ENCODE measurements at regions not wholly inside any gene's neighbourhood (a gene's known extent, or its start where the extent isn't known, plus 50 kb on each side); places are given as distances from the start of the nearest gene placed in this dataset.

GRCh38 chr3:68220832-68221231, 566.4 kb upstream of the SUCLG2 start:
- FAIRE-seq (no peak), DNase-seq (ENCODE audit: low read depth in 1 of 2, low spot score in 2 of 2) (no peak)
- H3K56ac ChIP-seq (replicated peaks; ENCODE audit: insufficient read length, low read depth, low read length): no peak overlapping the region
- H3K4me1 ChIP-seq (replicated peaks in 1 of 4; ENCODE audit: control insufficient read depth in 3 of 4, insufficient read depth in 4 of 4, low read length in 3 of 4): no peaks in the 10 kb centered on the region
- 72% methylated on average over 2 of the region's 2 CpGs; no CpG with 5 or more reads in 1 of the 2 experiments for WGBS, 2 experiments (ENCODE audit: extremely low coverage in 1 of 2, insufficient coverage in 1 of 2, insufficient read length in 1 of 2, insufficient replicate concordance in 2 of 2, low coverage in 1 of 2, low lambda C conversion rate in 2 of 2, missing lambda C conversion rate in 1 of 2)
- H3K4me2 ChIP-seq (ENCODE audit: insufficient read depth in 1 of 2, low read depth in 2 of 2, low read length in 2 of 2): no peak overlapping the region
- H2BK15ac ChIP-seq (ENCODE audit: low read length): no peak overlapping the region
- H3K23ac ChIP-seq (ENCODE audit: insufficient read length): no peak overlapping the region
- peaks cover 0 to 1% (median 0%) of the 10 kb centered on the region in 4 experiments; a peak in 1 of 7 replicates for H3K27me3 ChIP-seq (replicated peaks in 1 of 4; ENCODE audit: control insufficient read depth in 3 of 4, extremely low read depth in 1 of 4, insufficient read depth in 3 of 4, low read length in 3 of 4)
- no peak overlapping the region for H2BK5ac ChIP-seq (ENCODE audit: low read depth, low read length)
- no peak overlapping the region for H2BK20ac ChIP-seq (ENCODE audit: low read length)
- H2BK120ac ChIP-seq (replicated peaks; ENCODE audit: low read depth, low read length): no peak overlapping the region
- H3K18ac ChIP-seq (ENCODE audit: extremely low read depth, low read length): no peak overlapping the region
- no peaks in the 10 kb centered on the region for H3K79me2 ChIP-seq (ENCODE audit: control insufficient read depth in 1 of 2, insufficient read depth in 2 of 2, low read length in 2 of 2)
- H3K79me1 ChIP-seq (ENCODE audit: low read depth, low read length): no peaks in the 10 kb centered on the region
- no peaks in the 10 kb centered on the region for H3K23me2 ChIP-seq (ENCODE audit: low read depth, low read length)
- no peak overlapping the region for H3K4ac ChIP-seq (replicated peaks; ENCODE audit: insufficient read length, low read depth, low read length)
- no peaks in the 10 kb centered on the region for H4K20me1 ChIP-seq (replicated peaks in 1 of 2; ENCODE audit: control insufficient read depth in 1 of 2, insufficient read depth in 2 of 2, low read length in 2 of 2)
- CTCF ChIA-PET (ENCODE audit: partially characterized antibody): no interaction called here
- H3K9me3 ChIP-seq (ENCODE audit: insufficient read depth in 2 of 2, low read depth in 1 of 2, low read length in 1 of 2): no peaks in the 10 kb centered on the region
- H3K14ac ChIP-seq (ENCODE audit: insufficient read length): no peak overlapping the region
- no peak overlapping the region for H4K5ac ChIP-seq (ENCODE audit: insufficient read length, low read depth, low read length)
- no peak overlapping the region for H2AK5ac ChIP-seq (ENCODE audit: low read depth, low read length)
- POLR2A ChIA-PET (ENCODE audit: partially characterized antibody): no interaction called here
- no peak overlapping the region for H3K4me3 ChIP-seq (ENCODE audit: extremely low read depth in 1 of 4, insufficient read depth in 2 of 4, low read depth in 3 of 4, low read length in 4 of 4)
- no peak overlapping the region for H2AFZ ChIP-seq (ENCODE audit: low read length)
- no peaks in the 10 kb centered on the region for H3K36me3 ChIP-seq (ENCODE audit: control insufficient read depth in 2 of 4, insufficient read depth in 4 of 4, low read length in 3 of 4)
- H3K27ac ChIP-seq (ENCODE audit: low read depth, low read length): no peak overlapping the region
- no peak overlapping the region for H4K8ac ChIP-seq (ENCODE audit: extremely low read depth, insufficient read depth, low read length)
- no peak overlapping the region for H4K91ac ChIP-seq (replicated peaks; ENCODE audit: insufficient read length, low read length)
- no peak overlapping the region for H3K9ac ChIP-seq (replicated peaks in 1 of 4; ENCODE audit: extremely low read depth in 1 of 4, low read depth in 3 of 4, low read length in 3 of 4)
- no peak overlapping the region for H2BK12ac ChIP-seq (ENCODE audit: low read depth, low read length)
- TF ChIP-seq FOSL1 (IDR thresholded peaks at IDR 0.05; ENCODE audit: insufficient read depth, low read depth, low read length) (no peak), SIX5 (IDR thresholded peaks at IDR 0.05; ENCODE audit: low read depth, low read length) (no peak), SAP30 (IDR thresholded peaks at IDR 0.05; ENCODE audit: insufficient read depth, insufficient replicate concordance, low read length) (no peak), KDM5A (IDR thresholded peaks at IDR 0.05; ENCODE audit: low read length) (no peak), YY1 (IDR thresholded peaks at IDR 0.05; ENCODE audit: low read depth, low read length) (no peak), GABPA (IDR thresholded peaks at IDR 0.05; ENCODE audit: borderline replicate concordance, insufficient read depth, low read length) (no peak), RFX5 (IDR thresholded peaks at IDR 0.05; ENCODE audit: borderline replicate concordance, low read depth, low read length) (no peak), EP300 (IDR thresholded peaks at IDR 0.05; ENCODE audit: borderline replicate concordance in 1 of 2, low read depth in 2 of 2, low read length in 2 of 2) (no peak), SP4 (IDR thresholded peaks at IDR 0.05; ENCODE audit: low read length) (no peak), ATF2 (IDR thresholded peaks at IDR 0.05; ENCODE audit: low read length) (no peak), CHD2 (IDR thresholded peaks at IDR 0.05; ENCODE audit: low read length) (no peak), ATF3 (IDR thresholded peaks at IDR 0.05; ENCODE audit: insufficient read depth, low read depth, low read length) (no peak), TEAD4 (IDR thresholded peaks at IDR 0.05; ENCODE audit: low read depth, low read length) (no peak)
